ENCODE measurements at regions not wholly inside any gene's neighbourhood (a gene's known extent, or its start where the extent isn't known, plus 50 kb on each side); places are given as distances from the start of the nearest gene placed in this dataset.

DNA sequence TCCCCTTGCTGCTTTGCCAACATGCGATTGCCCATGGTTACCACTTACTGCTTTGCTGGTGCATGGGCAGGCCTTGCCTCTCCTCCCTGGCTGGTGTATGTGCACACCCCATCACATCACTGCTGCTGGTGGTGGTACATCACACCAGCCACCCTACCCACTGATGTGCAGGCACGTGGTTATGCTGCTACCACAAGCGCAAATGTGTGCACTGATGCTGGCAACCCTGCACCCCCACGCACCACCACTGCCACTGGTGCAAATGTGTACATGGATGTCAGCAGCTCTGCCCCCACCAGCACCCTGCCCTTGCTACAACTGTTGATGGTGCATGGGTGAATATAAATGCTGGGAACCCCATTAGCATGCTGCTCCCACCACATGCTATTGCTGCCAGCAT, 261.7 kb downstream of the AEBP2 start:
- TF ChIP-seq, protein P1, sequence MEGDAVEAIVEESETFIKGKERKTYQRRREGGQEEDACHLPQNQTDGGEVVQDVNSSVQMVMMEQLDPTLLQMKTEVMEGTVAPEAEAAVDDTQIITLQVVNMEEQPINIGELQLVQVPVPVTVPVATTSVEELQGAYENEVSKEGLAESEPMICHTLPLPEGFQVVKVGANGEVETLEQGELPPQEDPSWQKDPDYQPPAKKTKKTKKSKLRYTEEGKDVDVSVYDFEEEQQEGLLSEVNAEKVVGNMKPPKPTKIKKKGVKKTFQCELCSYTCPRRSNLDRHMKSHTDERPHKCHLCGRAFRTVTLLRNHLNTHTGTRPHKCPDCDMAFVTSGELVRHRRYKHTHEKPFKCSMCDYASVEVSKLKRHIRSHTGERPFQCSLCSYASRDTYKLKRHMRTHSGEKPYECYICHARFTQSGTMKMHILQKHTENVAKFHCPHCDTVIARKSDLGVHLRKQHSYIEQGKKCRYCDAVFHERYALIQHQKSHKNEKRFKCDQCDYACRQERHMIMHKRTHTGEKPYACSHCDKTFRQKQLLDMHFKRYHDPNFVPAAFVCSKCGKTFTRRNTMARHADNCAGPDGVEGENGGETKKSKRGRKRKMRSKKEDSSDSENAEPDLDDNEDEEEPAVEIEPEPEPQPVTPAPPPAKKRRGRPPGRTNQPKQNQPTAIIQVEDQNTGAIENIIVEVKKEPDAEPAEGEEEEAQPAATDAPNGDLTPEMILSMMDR (IDR thresholded peaks at IDR 0.05; ENCODE audit: insufficient read depth, low read depth, low read length) = no peak
- no peak overlapping the region for H3K4me3 ChIP-seq (ENCODE audit: low read depth, low read length)
- no peak for DNase-seq (ENCODE audit: low read depth)

DNA sequence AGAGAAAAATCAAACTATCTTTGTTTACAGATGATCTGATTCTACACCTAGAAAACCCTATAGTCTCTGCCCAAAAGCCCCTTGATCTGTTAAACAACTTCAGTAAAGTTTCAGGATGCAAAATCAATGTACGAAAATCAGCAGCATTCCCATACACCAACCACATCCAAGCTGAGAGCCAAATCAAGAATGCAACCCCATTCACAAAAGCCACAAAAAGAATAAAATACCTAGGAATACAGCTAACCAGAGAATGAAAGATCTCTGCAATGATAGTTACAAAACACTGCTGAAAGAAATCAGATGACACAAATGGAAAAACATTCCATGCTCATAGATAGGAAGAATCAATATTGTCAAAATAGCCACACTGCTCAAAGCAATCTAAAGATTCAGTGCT, 265.7 kb downstream of the AEBP2 start:
- H3K4me3 ChIP-seq (ENCODE audit: low read depth, low read length) = no peak overlapping the region
- DNase-seq (ENCODE audit: low read depth) = no peak
- TF ChIP-seq, protein P1 (IDR thresholded peaks at IDR 0.05; ENCODE audit: insufficient read depth, low read depth, low read length) = no peak

DNA sequence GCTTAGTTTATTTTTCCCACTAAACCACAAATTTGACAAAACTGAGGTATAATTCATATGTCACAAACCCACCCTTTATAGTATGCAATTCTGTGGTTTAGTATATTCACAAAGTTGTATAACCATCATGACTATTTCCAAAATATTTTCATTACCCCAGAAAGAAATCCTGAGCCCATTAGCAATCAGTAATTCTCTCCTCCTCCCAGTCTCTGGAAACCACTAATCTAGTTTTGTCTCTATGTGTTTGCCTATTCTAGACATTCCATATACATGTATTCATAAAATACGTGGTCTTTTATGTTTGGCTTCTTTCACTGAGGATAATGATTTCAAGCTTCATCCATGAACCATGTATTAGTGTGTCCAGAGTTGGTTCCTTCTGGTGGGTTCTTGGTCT, 267.6 kb downstream of the AEBP2 start:
- DNase-seq (ENCODE audit: low read depth) = no peak
- TF ChIP-seq, protein P1 (IDR thresholded peaks at IDR 0.05; ENCODE audit: insufficient read depth, low read depth, low read length) = no peak
- no peak overlapping the region for H3K4me3 ChIP-seq (ENCODE audit: low read depth, low read length)

GRCh38 chr12:19707948-19708409, 268.7 kb downstream of the AEBP2 start:
- no peak overlapping the region for H3K4me3 ChIP-seq (ENCODE audit: low read depth, low read length)
- DNase-seq (ENCODE audit: low read depth) = peak; percentile 48
- TF ChIP-seq, protein P1 (IDR thresholded peaks at IDR 0.05; ENCODE audit: insufficient read depth, low read depth, low read length) = peak; percentile 14

DNA sequence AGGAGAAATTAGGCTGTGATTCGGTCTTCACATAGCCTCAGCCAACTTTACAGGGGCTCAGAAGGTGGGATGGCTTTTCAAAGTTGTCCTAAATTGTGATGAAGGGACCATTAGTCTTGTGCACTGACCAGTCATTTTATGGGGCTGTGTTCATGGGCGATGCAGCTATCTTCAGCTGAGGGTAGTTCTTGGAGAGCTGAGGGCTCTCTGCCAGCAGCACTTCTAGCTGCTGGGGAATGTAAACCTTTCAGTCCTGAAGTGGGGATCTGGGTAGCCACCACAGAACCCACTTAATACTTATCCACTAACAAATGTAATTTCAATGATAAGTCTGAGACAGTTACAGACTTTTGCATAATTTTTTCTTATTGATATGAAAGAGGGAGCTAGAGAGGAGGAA, 270.6 kb downstream of the AEBP2 start:
- DNase-seq (ENCODE audit: low read depth) = no peak
- TF ChIP-seq, protein P1 (IDR thresholded peaks at IDR 0.05; ENCODE audit: insufficient read depth, low read depth, low read length) = no peak
- no peak overlapping the region for H3K4me3 ChIP-seq (ENCODE audit: low read depth, low read length)

- DNase-seq (ENCODE audit: low read depth) = no peak
- TF ChIP-seq, protein P1 (IDR thresholded peaks at IDR 0.05; ENCODE audit: insufficient read depth, low read depth, low read length) = no peak
- no peak overlapping the region for H3K4me3 ChIP-seq (ENCODE audit: low read depth, low read length)
Observed at GRCh38 chr12:19710811-19711793, 271.8 kb downstream of the AEBP2 start.

All from fibroblast of villous mesenchyme (primary cell).